Activated naive CD8-positive, alpha-beta T cell treated with anti-CD3 and anti-CD28 coated beads, Interleukin-2, amount 50 U/mL, for 24 hours (primary cell): ENCODE measurements at regions not wholly inside any gene's neighbourhood (a gene's known extent, or its start where the extent isn't known, plus 50 kb on each side); places are given as distances from the start of the nearest gene placed in this dataset.
"Not testable (repeated sequence)": the region's sequence is repeated elsewhere in the genome, so short reads cannot be mapped to it uniquely, and the experiment has no call there.

Experiments used
- ATAC-seq: fragments of 150-1000 bp; cut with Tn5 transposase; one replicate; pipeline ENCODE4 v1.10.0; 2021
- DNase-seq: peaks from one replicate; pipeline ENCODE4 v3.0.0; 2021
- H3K27ac Mint-ChIP-seq: one replicate; pipeline ENCODE4 v1.8.0; 2021; ENCODE audit warnings: mild to moderate bottlenecking, mixed read lengths
- H3K27me3 Mint-ChIP-seq: one replicate; pipeline ENCODE4 v1.8.0; 2021; ENCODE audit warnings: mixed read lengths
- H3K36me3 Mint-ChIP-seq: one replicate; pipeline ENCODE4 v1.8.0; 2021; ENCODE audit warnings: low read depth, mixed read lengths
- H3K4me1 Mint-ChIP-seq: one replicate; pipeline ENCODE4 v1.8.0; 2021; ENCODE audit warnings: mixed read lengths
- H3K4me3 Mint-ChIP-seq: one replicate; pipeline ENCODE4 v1.8.0; 2021; ENCODE audit warnings: mild to moderate bottlenecking, moderate library complexity, mixed read lengths
- H3K9me3 Mint-ChIP-seq: one replicate; pipeline ENCODE4 v1.8.0; 2021; ENCODE audit warnings: mixed read lengths

- H3K4me3 Mint-ChIP-seq, result no peak overlapping the region
- ATAC-seq (no peak), DNase-seq (no peak)
- no peaks in the 10 kb centered on the region for H3K27me3 Mint-ChIP-seq
- H3K27ac Mint-ChIP-seq, result no peak overlapping the region
- H3K4me1 Mint-ChIP-seq, result no peaks in the 10 kb centered on the region
- no peaks in the 10 kb centered on the region for H3K9me3 Mint-ChIP-seq
- H3K36me3 Mint-ChIP-seq, result no peaks in the 10 kb centered on the region
Observed at GRCh38 chr2:75865083-75865482, 154.4 kb upstream of the GCFC2 start.

GRCh38 chr2:75862547-75862946, 151.8 kb upstream of the GCFC2 start:
- H3K27ac Mint-ChIP-seq, result no peak overlapping the region

GRCh38 chr2:75853436-75853835, 142.7 kb upstream of the GCFC2 start:
- Mint-ChIP-seq H3K4me3 (no peak overlapping the region), H3K4me1 (no peaks in the 10 kb centered on the region)
- DNase-seq, result no peak

More at GRCh38 chr2:75862547-75862946, 151.8 kb upstream of the GCFC2 start:
- DNase-seq, result no peak
- no peaks in the 10 kb centered on the region for H3K36me3 Mint-ChIP-seq
- H3K9me3 Mint-ChIP-seq, result no peaks in the 10 kb centered on the region
- no peak for ATAC-seq
- H3K4me1 Mint-ChIP-seq, result no peaks in the 10 kb centered on the region
- no peaks in the 10 kb centered on the region for H3K27me3 Mint-ChIP-seq
- H3K4me3 Mint-ChIP-seq, result no peak overlapping the region

GRCh38 chr2:75852639-75853038, 141.9 kb upstream of the GCFC2 start:
- DNase-seq (no peak), ATAC-seq (no peak)
- H3K9me3 Mint-ChIP-seq, result peaks cover 12% of the 10 kb centered on the region
- no peak overlapping the region for H3K4me3 Mint-ChIP-seq
- H3K27ac Mint-ChIP-seq, result no peak overlapping the region
- H3K36me3 Mint-ChIP-seq, result no peaks in the 10 kb centered on the region
- H3K4me1 Mint-ChIP-seq, result no peaks in the 10 kb centered on the region
- H3K27me3 Mint-ChIP-seq, result no peaks in the 10 kb centered on the region

More at GRCh38 chr2:75853436-75853835, 142.7 kb upstream of the GCFC2 start:
- Mint-ChIP-seq H3K9me3 (peaks cover 12% of the 10 kb centered on the region), H3K36me3 (no peaks in the 10 kb centered on the region), H3K27ac (no peak overlapping the region), H3K27me3 (no peaks in the 10 kb centered on the region)
- ATAC-seq, result no peak

- H3K27me3 Mint-ChIP-seq, result peaks cover 4% of the 10 kb centered on the region
- no peak overlapping the region for H3K4me3 Mint-ChIP-seq
- no peak for ATAC-seq
- H3K27ac Mint-ChIP-seq, result no peak overlapping the region
- DNase-seq, result no peak
- H3K9me3 Mint-ChIP-seq, result no peaks in the 10 kb centered on the region
- H3K36me3 Mint-ChIP-seq, result no peaks in the 10 kb centered on the region
- no peaks in the 10 kb centered on the region for H3K4me1 Mint-ChIP-seq
Observed at GRCh38 chr2:75846683-75847190, 136.0 kb upstream of the GCFC2 start.

- Mint-ChIP-seq H3K27ac (no peak overlapping the region), H3K9me3 (peaks cover 1% of the 10 kb centered on the region), H3K4me1 (no peaks in the 10 kb centered on the region), H3K36me3 (no peaks in the 10 kb centered on the region), H3K27me3 (peaks cover 4% of the 10 kb centered on the region), H3K4me3 (no peak overlapping the region)
- DNase-seq (no peak), ATAC-seq (no peak)
Observed at GRCh38 chr2:75844651-75845050, 133.9 kb upstream of the GCFC2 start.

- not testable (repeated sequence) for H3K4me3 Mint-ChIP-seq, H3K9me3 Mint-ChIP-seq, DNase-seq, H3K36me3 Mint-ChIP-seq, H3K27ac Mint-ChIP-seq, H3K4me1 Mint-ChIP-seq, H3K27me3 Mint-ChIP-seq, ATAC-seq
Observed at GRCh38 chr2:75834588-75834987, 123.9 kb upstream of the GCFC2 start.

GRCh38 chr2:75833386-75833785, 122.7 kb upstream of the GCFC2 start:
- H3K27ac Mint-ChIP-seq, result no peak overlapping the region
- H3K4me3 Mint-ChIP-seq, result no peak overlapping the region
- DNase-seq (no peak), ATAC-seq (no peak)
- peaks cover 5% of the 10 kb centered on the region for H3K27me3 Mint-ChIP-seq
- no peaks in the 10 kb centered on the region for H3K36me3 Mint-ChIP-seq
- no peaks in the 10 kb centered on the region for H3K4me1 Mint-ChIP-seq
- peaks cover 5% of the 10 kb centered on the region for H3K9me3 Mint-ChIP-seq

GRCh38 chr2:75828826-75829225, 118.1 kb upstream of the GCFC2 start:
- H3K9me3 Mint-ChIP-seq, result peaks cover 3% of the 10 kb centered on the region
- DNase-seq (no peak), ATAC-seq (no peak)
- no peaks in the 10 kb centered on the region for H3K36me3 Mint-ChIP-seq
- no peaks in the 10 kb centered on the region for H3K27me3 Mint-ChIP-seq
- no peak overlapping the region for H3K27ac Mint-ChIP-seq
- no peaks in the 10 kb centered on the region for H3K4me1 Mint-ChIP-seq
- H3K4me3 Mint-ChIP-seq, result no peak overlapping the region

- not testable (repeated sequence) for H3K36me3 Mint-ChIP-seq, H3K27ac Mint-ChIP-seq, ATAC-seq, H3K4me3 Mint-ChIP-seq, H3K27me3 Mint-ChIP-seq, H3K9me3 Mint-ChIP-seq, H3K4me1 Mint-ChIP-seq, DNase-seq
Observed at GRCh38 chr2:75823515-75823914, 112.8 kb upstream of the GCFC2 start.

GRCh38 chr2:75822336-75822735, 111.6 kb upstream of the GCFC2 start:
- DNase-seq (no peak), ATAC-seq (no peak)
- Mint-ChIP-seq H3K27me3 (peaks cover 2% of the 10 kb centered on the region), H3K4me1 (no peaks in the 10 kb centered on the region), H3K27ac (no peak overlapping the region), H3K36me3 (no peaks in the 10 kb centered on the region), H3K9me3 (peaks cover 8% of the 10 kb centered on the region), H3K4me3 (no peak overlapping the region)

GRCh38 chr2:75820693-75821092, 110.0 kb upstream of the GCFC2 start:
- no peak overlapping the region for H3K4me3 Mint-ChIP-seq
- H3K4me1 Mint-ChIP-seq, result no peaks in the 10 kb centered on the region
- no peaks in the 10 kb centered on the region for H3K36me3 Mint-ChIP-seq
- no peak for ATAC-seq
- H3K9me3 Mint-ChIP-seq, result peaks cover 7% of the 10 kb centered on the region
- peaks cover 2% of the 10 kb centered on the region for H3K27me3 Mint-ChIP-seq
- no peak overlapping the region for H3K27ac Mint-ChIP-seq
- no peak for DNase-seq

- H3K4me3 Mint-ChIP-seq, result no peak overlapping the region
- H3K4me1 Mint-ChIP-seq, result no peaks in the 10 kb centered on the region
- H3K27ac Mint-ChIP-seq, result no peak overlapping the region
- H3K9me3 Mint-ChIP-seq, result no peaks in the 10 kb centered on the region
- peaks cover 5% of the 10 kb centered on the region for H3K27me3 Mint-ChIP-seq
- ATAC-seq (no peak), DNase-seq (no peak)
- no peaks in the 10 kb centered on the region for H3K36me3 Mint-ChIP-seq
Observed at GRCh38 chr2:75810611-75811330, 100.1 kb upstream of the GCFC2 start.

- ATAC-seq (no peak), DNase-seq (no peak)
- Mint-ChIP-seq H3K27me3 (peaks cover 3% of the 10 kb centered on the region), H3K9me3 (no peaks in the 10 kb centered on the region), H3K27ac (no peak overlapping the region), H3K4me3 (no peak overlapping the region), H3K36me3 (no peaks in the 10 kb centered on the region), H3K4me1 (no peaks in the 10 kb centered on the region)
Observed at GRCh38 chr2:75808793-75809535, 98.2 kb upstream of the GCFC2 start.

GRCh38 chr2:75807992-75808391, 97.3 kb upstream of the GCFC2 start:
- Mint-ChIP-seq H3K4me3 (no peak overlapping the region), H3K27ac (no peak overlapping the region), H3K9me3 (no peaks in the 10 kb centered on the region), H3K27me3 (peaks cover 5% of the 10 kb centered on the region), H3K36me3 (no peaks in the 10 kb centered on the region), H3K4me1 (no peaks in the 10 kb centered on the region)
- DNase-seq (no peak), ATAC-seq (no peak)
